Right cardiac atrium (tissue), 5 donors: ENCODE measurements at regions not wholly inside any gene's neighbourhood (a gene's known extent, or its start where the extent isn't known, plus 50 kb on each side); places are given as distances from the start of the nearest gene placed in this dataset.
"Not testable (repeated sequence)": the region's sequence is repeated elsewhere in the genome, so short reads cannot be mapped to it uniquely, and the experiment has no call there.

Source experiments
- ATAC-seq, 2 donors: fragments of 200-7000 bp; cut with Tn5 transposase; one replicate each; pipeline versions ENCODE4 v1.8.0 to v1.9.1; 2020; ENCODE audit warnings: moderate library complexity in 2 of 2, mild to moderate bottlenecking in 1 of 2
- DNase-seq, 3 donors: peaks; one replicate each; pipeline ENCODE4 v3.0.0-alpha.2; 2020
- H3K27ac ChIP-seq: one replicate; pipeline ENCODE4 v1.5.1; 2013; ENCODE audit warnings: mild to moderate bottlenecking, low read length, control low read depth, moderate library complexity
- H3K27me3 ChIP-seq: one replicate; pipeline ENCODE4 v1.6.1; 2013; ENCODE audit not compliant: control insufficient read depth, insufficient read depth
- H3K4me1 ChIP-seq: one replicate; pipeline ENCODE4 v1.6.1; 2013; ENCODE audit warnings: low read length; ENCODE audit not compliant: control insufficient read depth, insufficient read depth
- H3K4me3 ChIP-seq: one replicate; pipeline ENCODE4 v1.5.1; 2013; ENCODE audit warnings: low read length, control low read depth
- H3K9me3 ChIP-seq: one replicate; pipeline ENCODE4 v1.6.1; 2013; ENCODE audit warnings: low read length; ENCODE audit not compliant: control insufficient read depth
- WGBS: extraction: QIAGEN DNeasy Blood & Tissue Kit; methylation state at CpG from one replicate; pipeline ENCODE4 v1.1.7; 2013; 5-methylcytosine and 5-hydroxymethylcytosine counted together
- intact Hi-C, 4 donors: fragments of 100-400 bp; cut with DNase I; formaldehyde crosslinking; loops; one replicate each; pipeline versions ENCODE4 v1.11.0 to v1.14.0; 2022 to 2023
- donor health status: healthy with polysubstance abuse.
- donor health status: DM: no; HTN: yes; CAD: no.
- donor health status: DM: no; HTN: no; CAD: no.
- donor health status: DM: no; HTN: yes; CAD: no; lungs with severe emphysema.
- donor health status: DM: yes; HTN: yes; CAD: no.

DNA sequence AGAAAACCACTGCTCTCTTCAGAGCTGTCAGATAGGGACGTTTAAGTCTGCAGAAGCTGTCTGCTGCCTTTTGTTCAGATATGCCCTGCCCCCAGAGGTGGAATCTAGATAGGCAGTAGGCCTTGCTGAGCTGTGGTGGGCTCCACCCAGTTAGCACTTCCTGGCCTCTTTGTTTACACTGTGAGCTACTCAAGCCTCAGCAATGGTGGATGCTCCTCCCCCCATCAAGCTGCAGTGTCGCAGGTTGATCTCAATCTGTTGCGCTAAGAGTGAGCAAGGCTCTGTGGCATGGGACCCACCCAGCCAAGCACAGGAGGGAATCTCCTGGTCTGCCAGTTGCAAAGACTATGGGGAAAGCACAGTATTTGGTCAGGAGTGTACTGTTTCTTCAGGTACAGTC, 59.2 kb upstream of the ZNF641 start:
- H3K4me1 ChIP-seq, intact Hi-C loops, ATAC-seq, H3K9me3 ChIP-seq, H3K27me3 ChIP-seq, H3K27ac ChIP-seq, H3K4me3 ChIP-seq: not testable (repeated sequence)
- WGBS = 66% methylated on average over 3 of the region's 3 CpGs
- peak in 1 of 3 donors; percentile 12 for DNase-seq

- peak overlapping the region; percentile 68 for H3K27ac ChIP-seq
- 64% methylated on average over 3 of the region's 3 CpGs for WGBS
- no peaks in the 10 kb centered on the region for H3K27me3 ChIP-seq
- peaks cover 4% of the 10 kb centered on the region for H3K4me1 ChIP-seq
- no peak for ATAC-seq
- H3K4me3 ChIP-seq = no peak overlapping the region
- intact Hi-C loops = no loop called here
- no peaks in the 10 kb centered on the region for H3K9me3 ChIP-seq
- DNase-seq = no peak
Observed at GRCh38 chr12:48413388-48413787, 59.0 kb upstream of the ANP32D start.

DNA sequence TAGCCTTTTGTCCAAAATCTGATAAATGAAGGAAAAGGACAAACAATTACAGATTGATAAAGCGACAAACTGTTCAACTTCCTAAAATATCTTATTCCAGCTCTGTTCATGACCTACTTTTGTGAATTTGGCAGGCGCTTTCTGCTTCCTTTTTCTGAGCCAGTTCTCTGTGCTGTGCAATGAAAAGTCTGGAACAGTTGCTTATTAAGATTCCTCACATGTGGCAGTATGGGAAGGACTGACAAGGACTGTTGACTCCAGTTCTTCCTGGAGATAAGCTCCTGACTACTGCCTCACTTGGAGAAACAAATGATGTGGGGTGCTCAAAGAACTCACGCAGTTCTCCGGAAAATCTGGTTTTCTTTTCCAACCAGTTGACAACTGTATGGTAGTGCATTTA, 58.3 kb upstream of the ANP32D start:
- intact Hi-C loops = no loop called here
- H3K27me3 ChIP-seq = no peaks in the 10 kb centered on the region
- peak in 1 of 3 donors; percentile 40 for DNase-seq
- WGBS = 33% methylated on average over 4 of the region's 4 CpGs
- peak; percentile 95 to 97 for ATAC-seq
- H3K4me1 ChIP-seq = peaks cover 4% of the 10 kb centered on the region
- peak overlapping the region; percentile 66 for H3K27ac ChIP-seq
- no peak overlapping the region for H3K4me3 ChIP-seq
- H3K9me3 ChIP-seq = no peaks in the 10 kb centered on the region

GRCh38 chr12:48419116-48419935, 53.0 kb upstream of the ANP32D start:
- ATAC-seq (no peak), DNase-seq (no peak)
- Histone ChIP-seq H3K4me1 (peaks cover 2% of the 10 kb centered on the region), H3K27ac (no peak overlapping the region), H3K9me3 (no peaks in the 10 kb centered on the region), H3K27me3 (no peaks in the 10 kb centered on the region), H3K4me3 (no peak overlapping the region)
- WGBS = 57% methylated on average over 6 of the region's 6 CpGs
- intact Hi-C loops = no loop called here

- no peak for DNase-seq
- 36% methylated on average over 3 of the region's 3 CpGs for WGBS
- no peaks in the 10 kb centered on the region for H3K4me1 ChIP-seq
- H3K27me3 ChIP-seq = no peaks in the 10 kb centered on the region
- no peaks in the 10 kb centered on the region for H3K9me3 ChIP-seq
- no peak overlapping the region for H3K4me3 ChIP-seq
- intact Hi-C loops = no loop called here
- no peak for ATAC-seq
- no peak overlapping the region for H3K27ac ChIP-seq
Observed at GRCh38 chr12:48420039-48420775, 52.2 kb upstream of the ANP32D start.

DNA sequence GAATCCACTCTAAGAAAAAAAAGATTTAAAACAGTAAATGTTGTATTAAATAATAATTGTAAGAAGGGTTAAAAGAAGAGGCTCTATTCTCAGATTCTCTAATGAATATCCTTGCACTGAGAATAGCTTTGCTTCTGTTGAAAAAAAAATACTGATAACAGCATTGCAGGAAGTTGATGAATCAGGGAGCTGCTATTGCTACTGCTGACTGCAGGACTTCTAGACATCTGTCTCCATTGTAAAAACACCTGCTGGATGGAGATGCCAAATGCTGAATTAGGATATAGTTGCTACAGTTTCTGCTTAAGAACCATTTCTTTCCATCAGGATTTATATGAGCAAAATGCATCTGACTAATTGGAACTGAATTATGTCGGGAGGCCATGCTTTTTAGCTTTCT, 50.3 kb upstream of the ANP32D start:
- DNase-seq (no peak), ATAC-seq (peak; percentile 41 to 71)
- H3K27me3 ChIP-seq = no peaks in the 10 kb centered on the region
- H3K4me1 ChIP-seq = no peaks in the 10 kb centered on the region
- H3K27ac ChIP-seq = no peak overlapping the region
- H3K4me3 ChIP-seq = no peak overlapping the region
- intact Hi-C loops = no loop called here
- WGBS = 49% methylated on average over 1 of the region's 1 CpG
- H3K9me3 ChIP-seq = no peaks in the 10 kb centered on the region
